Muscle of leg (tissue), 3 donors: ENCODE measurements at regions not wholly inside any gene's neighbourhood (a gene's known extent, or its start where the extent isn't known, plus 50 kb on each side); places are given as distances from the start of the nearest gene placed in this dataset.
"Not testable (repeated sequence)": the region's sequence is repeated elsewhere in the genome, so short reads cannot be mapped to it uniquely, and the experiment has no call there.

Experiments
- DNase-seq: peaks from one replicate; pipeline ENCODE4 v3.0.0; 2013
- H3K27ac ChIP-seq: one replicate; pipeline ENCODE4 v1.5.1; 2013; ENCODE audit warnings: mild to moderate bottlenecking, low read length, control low read depth
- H3K27me3 ChIP-seq: one replicate; pipeline ENCODE4 v1.6.1; 2013; ENCODE audit warnings: low read length; ENCODE audit not compliant: control insufficient read depth, insufficient read depth
- H3K36me3 ChIP-seq: one replicate; pipeline ENCODE4 v1.6.1; 2013; ENCODE audit warnings: low read length; ENCODE audit not compliant: control insufficient read depth, insufficient read depth
- H3K4me1 ChIP-seq: one replicate; pipeline ENCODE4 v1.6.1; 2013; ENCODE audit warnings: low read length; ENCODE audit not compliant: control insufficient read depth, insufficient read depth
- H3K4me3 ChIP-seq: one replicate; pipeline ENCODE4 v1.5.1; 2013; ENCODE audit warnings: low read length, control low read depth
- H3K9me3 ChIP-seq: replicated peaks from 2 replicates; pipeline ENCODE4 v1.6.1; 2013; ENCODE audit warnings: low read depth, low read length; ENCODE audit not compliant: control insufficient read depth
- WGBS: methylation state at CpG from one replicate; pipeline ENCODE4 v1.1.5; 2013; ENCODE audit warnings: missing lambda C conversion rate; ENCODE audit not compliant: insufficient coverage; 5-methylcytosine and 5-hydroxymethylcytosine counted together

GRCh38 chr13:87954091-87954490 lies 282.9 kb downstream of the SLITRK5 start:
- no peak overlapping the region for H3K4me3 ChIP-seq
- no peaks in the 10 kb centered on the region for H3K27me3 ChIP-seq
- no peak for DNase-seq
- H3K36me3 ChIP-seq: no peaks in the 10 kb centered on the region
- H3K27ac ChIP-seq: no peak overlapping the region
- WGBS: no CpG with 5 or more reads among the region's 3 CpGs
- H3K9me3 ChIP-seq: no peaks in the 10 kb centered on the region
- H3K4me1 ChIP-seq: no peaks in the 10 kb centered on the region

GRCh38 chr13:87961546-87961945 lies 290.4 kb downstream of the SLITRK5 start:
- Histone ChIP-seq H3K36me3 (no peaks in the 10 kb centered on the region), H3K9me3 (no peaks in the 10 kb centered on the region), H3K27me3 (no peaks in the 10 kb centered on the region), H3K4me3 (no peak overlapping the region), H3K4me1 (no peaks in the 10 kb centered on the region), H3K27ac (no peak overlapping the region)
- no CpG with 5 or more reads among the region's 3 CpGs for WGBS
- no peak for DNase-seq

- no peak for DNase-seq
- Histone ChIP-seq H3K4me1 (no peaks in the 10 kb centered on the region), H3K27ac (no peak overlapping the region), H3K27me3 (no peaks in the 10 kb centered on the region), H3K4me3 (no peak overlapping the region), H3K9me3 (no peaks in the 10 kb centered on the region), H3K36me3 (no peaks in the 10 kb centered on the region)
- no CpG with 5 or more reads among the region's 1 CpG for WGBS
These were observed 301.4 kb downstream of the SLITRK5 start for GRCh38 chr13:87972568-87972967.

GRCh38 chr13:87975035-87975434 lies 303.9 kb downstream of the SLITRK5 start:
- Histone ChIP-seq H3K27ac (no peak overlapping the region), H3K36me3 (no peaks in the 10 kb centered on the region), H3K9me3 (no peaks in the 10 kb centered on the region), H3K4me3 (no peak overlapping the region), H3K27me3 (no peaks in the 10 kb centered on the region), H3K4me1 (no peaks in the 10 kb centered on the region)
- DNase-seq: no peak
- 60% methylated on average over 1 of the region's 4 CpGs for WGBS

GRCh38 chr13:87976650-87977049 lies 305.5 kb downstream of the SLITRK5 start:
- H3K4me3 ChIP-seq, H3K4me1 ChIP-seq, H3K27me3 ChIP-seq, DNase-seq, H3K9me3 ChIP-seq, H3K36me3 ChIP-seq, H3K27ac ChIP-seq: not testable (repeated sequence)
- WGBS: 100% methylated on average over 19 of the region's 26 CpGs

GRCh38 chr13:87981416-87981815 lies 310.2 kb downstream of the SLITRK5 start:
- Histone ChIP-seq H3K27me3 (no peaks in the 10 kb centered on the region), H3K36me3 (no peaks in the 10 kb centered on the region), H3K4me1 (no peaks in the 10 kb centered on the region), H3K9me3 (no peaks in the 10 kb centered on the region), H3K4me3 (no peak overlapping the region), H3K27ac (no peak overlapping the region)
- peak; percentile 39 for DNase-seq
- WGBS: no CpG with 5 or more reads among the region's 2 CpGs

GRCh38 chr13:87982400-87982799 lies 311.2 kb downstream of the SLITRK5 start:
- no peaks in the 10 kb centered on the region for H3K9me3 ChIP-seq
- H3K36me3 ChIP-seq: no peaks in the 10 kb centered on the region
- H3K4me3 ChIP-seq: no peak overlapping the region
- no peak for DNase-seq
- no peaks in the 10 kb centered on the region for H3K27me3 ChIP-seq
- no peak overlapping the region for H3K27ac ChIP-seq
- no peaks in the 10 kb centered on the region for H3K4me1 ChIP-seq

GRCh38 chr13:87986639-87987250 lies 315.6 kb downstream of the SLITRK5 start:
- no peak for DNase-seq
- Histone ChIP-seq H3K27ac (no peak overlapping the region), H3K27me3 (no peaks in the 10 kb centered on the region), H3K9me3 (no peaks in the 10 kb centered on the region), H3K4me3 (no peak overlapping the region), H3K36me3 (no peaks in the 10 kb centered on the region), H3K4me1 (no peaks in the 10 kb centered on the region)

GRCh38 chr13:87998081-87998480 lies 326.9 kb downstream of the SLITRK5 start:
- Histone ChIP-seq H3K9me3 (peaks cover 3% of the 10 kb centered on the region), H3K27ac (no peak overlapping the region), H3K27me3 (no peaks in the 10 kb centered on the region), H3K4me1 (no peaks in the 10 kb centered on the region), H3K36me3 (no peaks in the 10 kb centered on the region), H3K4me3 (no peak overlapping the region)
- DNase-seq: no peak
- 80% methylated on average over 1 of the region's 1 CpG for WGBS

- Histone ChIP-seq H3K4me3 (no peak overlapping the region), H3K36me3 (no peaks in the 10 kb centered on the region), H3K9me3 (peaks cover 3% of the 10 kb centered on the region), H3K27ac (no peak overlapping the region), H3K27me3 (no peaks in the 10 kb centered on the region), H3K4me1 (no peaks in the 10 kb centered on the region)
- whole genome bisulfite sequencing: 43% methylated on average over 1 of the region's 1 CpG
- no peak for DNase-seq
These were observed 328.1 kb downstream of the SLITRK5 start for GRCh38 chr13:87999240-87999700.

- Histone ChIP-seq H3K4me3 (no peak overlapping the region), H3K27ac (no peak overlapping the region), H3K4me1 (no peaks in the 10 kb centered on the region), H3K36me3 (no peaks in the 10 kb centered on the region), H3K27me3 (no peaks in the 10 kb centered on the region), H3K9me3 (peaks cover 3% of the 10 kb centered on the region)
- DNase-seq: peak; percentile 2
- WGBS: 100% methylated on average over 1 of the region's 1 CpG
These were observed 328.6 kb downstream of the SLITRK5 start for GRCh38 chr13:87999788-88000187.
